Sigmoid colon (tissue), 4 donors: ENCODE measurements at regions not wholly inside any gene's neighbourhood (a gene's known extent, or its start where the extent isn't known, plus 50 kb on each side); places are given as distances from the start of the nearest gene placed in this dataset.
"Not testable (repeated sequence)": the region's sequence is repeated elsewhere in the genome, so short reads cannot be mapped to it uniquely, and the experiment has no call there.

Source experiments
- EP300 ChIP-seq, 4 donors: sonication (generic); formaldehyde crosslinking; IDR thresholded peaks; one replicate each; pipeline ENCODE4 v1.6.1; 2017; ENCODE audit warnings: antibody characterized with exemption in 4 of 4
- POLR2A ChIP-seq, 2 donors: fragments of 450-650 bp; IDR thresholded peaks; one replicate each; pipeline ENCODE4 v1.6.1; 2016; ENCODE audit warnings: antibody characterized with exemption in 2 of 2, mild to moderate bottlenecking in 2 of 2, moderate library complexity in 2 of 2
- POLR2AphosphoS5 ChIP-seq, 4 donors: sonication (generic); formaldehyde crosslinking; IDR thresholded peaks; one replicate each; pipeline ENCODE4 v1.6.1; 2017; ENCODE audit warnings: antibody characterized with exemption in 4 of 4
- TF ChIP-seq, protein P1 (sequence below), 4 experiments: fragments of 450-650 bp in 3 of 4; fragments of 200-600 bp in 1 of 4; IDR thresholded peaks; one replicate each; pipeline ENCODE4 v1.5.1; 2016 to 2019; ENCODE audit warnings: antibody characterized with exemption in 4 of 4, mild to moderate bottlenecking in 3 of 4, moderate library complexity in 2 of 4

DNA sequence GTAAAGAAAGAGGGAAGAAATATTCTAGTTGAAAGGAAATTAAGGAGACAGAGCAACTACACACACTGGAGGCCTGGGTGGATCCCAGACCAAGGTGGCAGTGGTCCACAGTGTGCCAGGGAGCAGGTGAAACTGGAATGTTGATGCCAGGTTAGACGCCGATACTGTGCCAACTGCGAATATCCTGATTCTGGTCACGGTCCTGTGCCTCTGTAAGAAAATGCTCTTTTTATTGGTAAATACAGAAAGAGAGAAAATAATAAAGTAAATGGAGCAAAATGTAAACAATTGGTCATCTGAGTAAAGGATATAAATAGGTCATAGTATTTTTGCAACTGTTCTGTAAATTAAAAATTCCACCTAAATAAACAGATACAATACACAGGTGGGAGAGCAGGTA, 131.1 kb downstream of the ATP6V0E2 start:
- TF ChIP-seq, protein P1, sequence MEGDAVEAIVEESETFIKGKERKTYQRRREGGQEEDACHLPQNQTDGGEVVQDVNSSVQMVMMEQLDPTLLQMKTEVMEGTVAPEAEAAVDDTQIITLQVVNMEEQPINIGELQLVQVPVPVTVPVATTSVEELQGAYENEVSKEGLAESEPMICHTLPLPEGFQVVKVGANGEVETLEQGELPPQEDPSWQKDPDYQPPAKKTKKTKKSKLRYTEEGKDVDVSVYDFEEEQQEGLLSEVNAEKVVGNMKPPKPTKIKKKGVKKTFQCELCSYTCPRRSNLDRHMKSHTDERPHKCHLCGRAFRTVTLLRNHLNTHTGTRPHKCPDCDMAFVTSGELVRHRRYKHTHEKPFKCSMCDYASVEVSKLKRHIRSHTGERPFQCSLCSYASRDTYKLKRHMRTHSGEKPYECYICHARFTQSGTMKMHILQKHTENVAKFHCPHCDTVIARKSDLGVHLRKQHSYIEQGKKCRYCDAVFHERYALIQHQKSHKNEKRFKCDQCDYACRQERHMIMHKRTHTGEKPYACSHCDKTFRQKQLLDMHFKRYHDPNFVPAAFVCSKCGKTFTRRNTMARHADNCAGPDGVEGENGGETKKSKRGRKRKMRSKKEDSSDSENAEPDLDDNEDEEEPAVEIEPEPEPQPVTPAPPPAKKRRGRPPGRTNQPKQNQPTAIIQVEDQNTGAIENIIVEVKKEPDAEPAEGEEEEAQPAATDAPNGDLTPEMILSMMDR (IDR thresholded peaks at IDR 0.05): not testable (repeated sequence)
- not testable (repeated sequence) for TF ChIP-seq POLR2A, POLR2AphosphoS5, EP300 (IDR thresholded peaks at IDR 0.05)
